HG03060 (cell line): ENCODE measurements at regions not wholly inside any gene's neighbourhood (a gene's known extent, or its start where the extent isn't known, plus 50 kb on each side); places are given as distances from the start of the nearest gene placed in this dataset.

Experiments
- ATAC-seq: cut with Tn5 transposase; IDR thresholded peaks from one replicate; pipeline ENCODE4 v1.9.1; 2021; ENCODE audit warnings: low read depth, moderate number of reproducible peaks; ENCODE audit not compliant: unreplicated experiment

GRCh38 chr7:41256186-41256945, 446.5 kb downstream of the INHBA start:
- ATAC-seq, result no peak

- ATAC-seq, result no peak
These were observed 447.2 kb downstream of the INHBA start for GRCh38 chr7:41255716-41256115.

- ATAC-seq, result no peak
These were observed 447.8 kb downstream of the INHBA start for GRCh38 chr7:41255113-41255512.

GRCh38 chr7:41252957-41253356, 449.9 kb downstream of the INHBA start:
- ATAC-seq, result no peak

GRCh38 chr7:41252551-41252950, 450.3 kb downstream of the INHBA start:
- no peak for ATAC-seq

GRCh38 chr7:41247143-41247865, 455.6 kb downstream of the INHBA start:
- ATAC-seq, result no peak

GRCh38 chr7:41245916-41246315, 457.0 kb downstream of the INHBA start:
- ATAC-seq, result no peak

GRCh38 chr7:41244246-41244645, 458.6 kb downstream of the INHBA start:
- ATAC-seq, result no peak

- ATAC-seq, result no peak
These were observed 461.2 kb downstream of the INHBA start for GRCh38 chr7:41241641-41242040.

- no peak for ATAC-seq
These were observed 463.3 kb downstream of the INHBA start for GRCh38 chr7:41239596-41239995.

GRCh38 chr7:41238851-41239331, 464.0 kb downstream of the INHBA start:
- ATAC-seq, result no peak

- ATAC-seq, result no peak
These were observed 464.9 kb downstream of the INHBA start for GRCh38 chr7:41237956-41238355.

GRCh38 chr7:41232086-41232485, 470.8 kb downstream of the INHBA start:
- no peak for ATAC-seq

GRCh38 chr7:41224063-41224763, 478.7 kb downstream of the INHBA start:
- ATAC-seq, result no peak

GRCh38 chr7:41222746-41223145, 480.1 kb downstream of the INHBA start:
- ATAC-seq, result no peak

- ATAC-seq, result no peak
These were observed 482.6 kb downstream of the INHBA start for GRCh38 chr7:41220266-41220665.

- ATAC-seq, result no peak
These were observed 483.6 kb downstream of the INHBA start for GRCh38 chr7:41219276-41219675.

GRCh38 chr7:41217306-41217705, 485.6 kb downstream of the INHBA start:
- no peak for ATAC-seq

- ATAC-seq, result no peak
These were observed 495.7 kb downstream of the INHBA start for GRCh38 chr7:41207141-41207540.

- no peak for ATAC-seq
These were observed 496.6 kb downstream of the INHBA start for GRCh38 chr7:41206267-41206666.

GRCh38 chr7:41205600-41205999, 497.3 kb downstream of the INHBA start:
- no peak for ATAC-seq
